Lung (tissue), 11 donors: ENCODE measurements at regions not wholly inside any gene's neighbourhood (a gene's known extent, or its start where the extent isn't known, plus 50 kb on each side); places are given as distances from the start of the nearest gene placed in this dataset.

Experiments
- ATAC-seq: fragments of 200-7000 bp; cut with Tn5 transposase; one replicate; pipeline ENCODE4 v1.9.1; 2020; ENCODE audit warnings: moderate number of reproducible peaks; ENCODE audit not compliant: insufficient read depth, low FRiP score
- DNase-seq, 3 donors: peaks; one replicate each; pipeline ENCODE4 v3.0.0-alpha.2; 2013 to 2017
- H3K27ac ChIP-seq, 2 donors: one replicate each; pipeline ENCODE4 v1.5.1; 2013; ENCODE audit warnings: mild to moderate bottlenecking in 2 of 2, moderate library complexity in 2 of 2, control low read depth in 1 of 2, inconsistent platforms in 1 of 2, low read depth in 1 of 2, low read length in 1 of 2
- H3K27me3 ChIP-seq, 3 donors: one replicate each; pipeline ENCODE4 v1.5.1; 2013; ENCODE audit warnings: low read length in 2 of 3; ENCODE audit not compliant: control insufficient read depth in 3 of 3, insufficient read depth in 3 of 3
- H3K36me3 ChIP-seq, 4 donors: one replicate each; pipeline ENCODE4 v1.5.1; 2013; ENCODE audit warnings: low read length in 4 of 4, mild to moderate bottlenecking in 1 of 4, moderate library complexity in 1 of 4; ENCODE audit not compliant: control insufficient read depth in 4 of 4, insufficient read depth in 4 of 4
- H3K4me1 ChIP-seq, 5 donors: one replicate each; pipeline ENCODE4 v1.5.1; 2013; ENCODE audit warnings: low read length in 5 of 5, mild to moderate bottlenecking in 2 of 5, moderate library complexity in 1 of 5; ENCODE audit not compliant: control insufficient read depth in 5 of 5, insufficient read depth in 5 of 5
- H3K4me3 ChIP-seq: one replicate; pipeline ENCODE4 v1.5.1; 2013; ENCODE audit warnings: mild to moderate bottlenecking, control low read depth, moderate library complexity
- H3K9ac ChIP-seq, 2 donors: one replicate each; pipeline ENCODE4 v1.5.1; 2013; ENCODE audit warnings: low read length in 2 of 2, control low read depth in 1 of 2; ENCODE audit not compliant: insufficient read depth in 1 of 2
- H3K9me3 ChIP-seq, 4 donors: one replicate each; pipeline ENCODE4 v1.5.1; 2013; ENCODE audit warnings: low read length in 3 of 4, mild to moderate bottlenecking in 1 of 4, moderate library complexity in 1 of 4; ENCODE audit not compliant: control insufficient read depth in 4 of 4, insufficient read depth in 3 of 4
- WGBS, 2 donors: extraction: QIAGEN DNeasy Blood & Tissue Kit; methylation state at CpG; one replicate each; pipeline ENCODE4 v1.1.7; 2013; 5-methylcytosine and 5-hydroxymethylcytosine counted together
- TF ChIP-seq, protein P1 (sequence below): IDR thresholded peaks from 2 replicates; pipeline ENCODE4 v1.5.1; 2012; ENCODE audit warnings: mild to moderate bottlenecking; ENCODE audit errors: control extremely low read depth, extremely low read depth
- donor health status: control.
- donor health status: control.
- donor health status: Bipolar disorder and iron deficiency.
- donor health status: healthy.
- donor health status: DM: yes; HTN: yes; CAD: no.

DNA sequence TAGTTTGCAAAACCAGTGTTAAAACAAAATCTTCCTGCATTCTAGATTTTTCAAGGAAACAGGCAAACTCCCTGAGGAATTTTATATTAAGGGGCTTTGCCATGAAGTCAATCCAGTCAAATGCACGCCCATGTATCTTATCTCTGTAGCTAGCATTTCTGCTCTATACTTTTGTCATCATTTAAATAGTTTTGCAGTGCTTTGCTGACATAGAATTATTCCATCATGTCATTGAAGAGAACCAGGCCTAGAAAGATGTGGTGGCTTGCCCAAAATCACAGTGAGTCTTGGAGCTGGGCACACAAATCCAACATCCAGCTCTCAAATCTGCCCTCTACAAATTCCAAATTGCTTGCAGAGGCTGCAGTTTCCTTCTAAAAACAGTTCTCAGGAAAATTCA lies 66.7 kb upstream of the LNX1 start:
- DNase-seq (no peak), ATAC-seq (no peak)
- H3K4me3 ChIP-seq: no peak overlapping the region
- H3K27ac ChIP-seq: no peak overlapping the region
- H3K9me3 ChIP-seq: no peaks in the 10 kb centered on the region
- WGBS, 2 donors: 94 to 100% methylated on average over 1 of the region's 1 CpG
- TF ChIP-seq, protein P1, sequence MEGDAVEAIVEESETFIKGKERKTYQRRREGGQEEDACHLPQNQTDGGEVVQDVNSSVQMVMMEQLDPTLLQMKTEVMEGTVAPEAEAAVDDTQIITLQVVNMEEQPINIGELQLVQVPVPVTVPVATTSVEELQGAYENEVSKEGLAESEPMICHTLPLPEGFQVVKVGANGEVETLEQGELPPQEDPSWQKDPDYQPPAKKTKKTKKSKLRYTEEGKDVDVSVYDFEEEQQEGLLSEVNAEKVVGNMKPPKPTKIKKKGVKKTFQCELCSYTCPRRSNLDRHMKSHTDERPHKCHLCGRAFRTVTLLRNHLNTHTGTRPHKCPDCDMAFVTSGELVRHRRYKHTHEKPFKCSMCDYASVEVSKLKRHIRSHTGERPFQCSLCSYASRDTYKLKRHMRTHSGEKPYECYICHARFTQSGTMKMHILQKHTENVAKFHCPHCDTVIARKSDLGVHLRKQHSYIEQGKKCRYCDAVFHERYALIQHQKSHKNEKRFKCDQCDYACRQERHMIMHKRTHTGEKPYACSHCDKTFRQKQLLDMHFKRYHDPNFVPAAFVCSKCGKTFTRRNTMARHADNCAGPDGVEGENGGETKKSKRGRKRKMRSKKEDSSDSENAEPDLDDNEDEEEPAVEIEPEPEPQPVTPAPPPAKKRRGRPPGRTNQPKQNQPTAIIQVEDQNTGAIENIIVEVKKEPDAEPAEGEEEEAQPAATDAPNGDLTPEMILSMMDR: no peak
- peaks cover 0 to 13% (median 0%) of the 10 kb centered on the region in 3 donors for H3K27me3 ChIP-seq
- H3K36me3 ChIP-seq: no peaks in the 10 kb centered on the region
- H3K4me1 ChIP-seq: peaks cover 0 to 12% (median 0%) of the 10 kb centered on the region in 5 donors
- no peak overlapping the region for H3K9ac ChIP-seq

DNA sequence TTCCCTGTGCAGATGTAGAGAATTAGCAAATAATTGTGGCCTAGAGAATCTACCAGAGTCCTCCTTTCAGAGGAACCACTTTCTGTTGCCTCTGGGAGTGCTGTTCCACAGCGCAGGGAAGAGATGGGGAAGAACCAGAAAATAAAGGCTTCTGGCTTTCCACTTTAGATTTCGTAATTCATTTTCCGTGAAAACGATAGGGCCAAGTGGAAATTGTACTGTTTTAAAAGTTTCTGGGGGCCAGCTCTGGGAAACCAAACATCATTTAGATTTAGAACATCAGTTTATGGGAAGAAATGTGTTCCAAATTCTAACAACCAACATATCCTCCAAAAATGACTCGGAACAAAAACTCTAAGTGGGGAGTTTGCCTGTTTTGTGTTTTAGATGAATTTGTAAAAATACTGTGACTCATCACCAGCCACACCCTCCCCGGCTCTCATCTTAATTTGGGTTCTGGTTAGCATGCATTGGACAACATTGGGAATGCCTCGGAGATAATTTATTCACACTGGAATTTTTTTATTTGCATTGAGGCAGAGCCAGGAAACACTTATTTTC lies 65.2 kb upstream of the LNX1 start:
- peak; percentile 41 for ATAC-seq
- Histone ChIP-seq H3K9ac (no peak overlapping the region), H3K9me3 (no peaks in the 10 kb centered on the region), H3K27me3 (peaks cover 0 to 13% (median 0%) of the 10 kb centered on the region in 3 donors), H3K4me1 (peaks cover 0 to 16% (median 0%) of the 10 kb centered on the region in 5 donors), H3K4me3 (no peak overlapping the region), H3K27ac (no peak overlapping the region), H3K36me3 (no peaks in the 10 kb centered on the region)
- no peak for DNase-seq
- 73 to 83% methylated on average over 7 of the region's 7 CpGs for WGBS, 2 donors
- TF ChIP-seq, protein P1: no peak

DNA sequence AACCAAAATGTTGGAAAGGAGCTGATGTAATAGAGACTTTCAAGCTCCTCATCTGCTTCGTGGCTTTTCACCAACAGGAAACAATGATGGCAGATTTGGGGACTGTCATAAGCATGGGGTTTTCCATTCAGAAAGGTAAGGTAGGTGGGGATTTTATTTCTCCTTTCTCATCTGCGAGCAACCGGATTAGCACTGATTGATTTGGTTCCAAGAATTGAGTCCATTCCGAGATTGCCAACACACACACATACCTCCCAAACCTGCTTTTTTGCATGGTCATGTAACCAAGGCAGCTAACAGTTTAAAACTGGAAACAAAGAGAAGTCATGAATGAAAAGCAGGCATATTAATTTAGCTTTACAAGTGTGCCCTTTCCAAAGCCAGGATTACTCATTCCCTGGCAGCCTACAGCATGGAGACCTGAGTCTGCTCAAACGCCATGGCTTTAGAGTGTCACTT lies 63.0 kb upstream of the LNX1 start:
- H3K36me3 ChIP-seq: no peaks in the 10 kb centered on the region
- peak in 1 of 3 donors; percentile 17 for DNase-seq
- TF ChIP-seq, protein P1: no peak
- H3K9me3 ChIP-seq: no peaks in the 10 kb centered on the region
- WGBS, 2 donors: 70 to 73% methylated on average over 5 of the region's 5 CpGs
- H3K9ac ChIP-seq: no peak overlapping the region
- no peak overlapping the region for H3K4me3 ChIP-seq
- peaks cover 0 to 13% (median 0%) of the 10 kb centered on the region in 3 donors for H3K27me3 ChIP-seq
- no peak overlapping the region for H3K27ac ChIP-seq
- no peak for ATAC-seq
- peaks cover 0 to 20% (median 2%) of the 10 kb centered on the region in 5 donors for H3K4me1 ChIP-seq
